Astrocyte (in vitro differentiated cells and primary cell): ENCODE measurements at regions not wholly inside any gene's neighbourhood (a gene's known extent, or its start where the extent isn't known, plus 50 kb on each side); places are given as distances from the start of the nearest gene placed in this dataset.

ENCODE experiments used
- DNase-seq: peaks from one replicate; pipeline ENCODE4 v3.0.0-alpha.2; 2010; ENCODE audit warnings: low read depth
- FAIRE-seq: peaks from 2 replicates; lab custom pipeline; 2011; peaks lifted over from hg19 to GRCh38; lab: Jason Lieb, UNC
- H2AFZ ChIP-seq: 2 replicates; pipeline ENCODE4 v1.6.0; 2012; ENCODE audit warnings: low read depth, low read length, inconsistent platforms
- H3K27ac ChIP-seq: 2 replicates; pipeline ENCODE4 v1.5.1; 2011; ENCODE audit warnings: low read depth, low read length, inconsistent platforms
- H3K27me3 ChIP-seq: 2 replicates; pipeline ENCODE4 v1.6.0; 2011; ENCODE audit warnings: low read length, inconsistent platforms; ENCODE audit not compliant: insufficient read depth
- H3K36me3 ChIP-seq: 2 replicates; pipeline ENCODE4 v1.5.1; 2011; ENCODE audit warnings: low read length, inconsistent platforms; ENCODE audit not compliant: insufficient read depth
- H3K4me1 ChIP-seq: 2 replicates; pipeline ENCODE4 v1.5.1; 2011; ENCODE audit warnings: low read length, inconsistent platforms; ENCODE audit not compliant: insufficient read depth
- H3K4me2 ChIP-seq: 2 replicates; pipeline ENCODE4 v1.6.0; 2012; ENCODE audit warnings: low read length, inconsistent platforms
- H3K4me3 ChIP-seq: 2 replicates; pipeline ENCODE4 v1.5.1; 2011; ENCODE audit warnings: low read depth, mild to moderate bottlenecking, low read length, inconsistent platforms; ENCODE audit not compliant: insufficient read depth
- H3K79me2 ChIP-seq: 2 replicates; pipeline ENCODE4 v1.6.0; 2012; ENCODE audit warnings: mild to moderate bottlenecking, low read length, inconsistent platforms; ENCODE audit not compliant: insufficient read depth
- H3K9ac ChIP-seq: 2 replicates; pipeline ENCODE4 v1.6.0; 2012; ENCODE audit warnings: mild to moderate bottlenecking, low read length, inconsistent platforms
- H3K9me3 ChIP-seq: 2 replicates; pipeline ENCODE4 v1.5.1; 2012; ENCODE audit warnings: low read depth, mild to moderate bottlenecking, low read length, inconsistent platforms; ENCODE audit not compliant: insufficient read depth
- H4K20me1 ChIP-seq: 2 replicates; pipeline ENCODE4 v1.6.0; 2012; ENCODE audit warnings: low read length, inconsistent platforms; ENCODE audit not compliant: insufficient read depth
- H3K27ac Mint-ChIP-seq: one replicate; pipeline ENCODE4 v1.8.0; 2021; ENCODE audit warnings: mild to moderate bottlenecking, mixed read lengths; ENCODE audit not compliant: unreplicated experiment
- H3K27me3 Mint-ChIP-seq: one replicate; pipeline ENCODE4 v1.8.0; 2021; ENCODE audit warnings: low read depth, mixed read lengths; ENCODE audit not compliant: unreplicated experiment
- H3K36me3 Mint-ChIP-seq: one replicate; pipeline ENCODE4 v1.8.0; 2021; ENCODE audit warnings: low read depth, mixed read lengths; ENCODE audit not compliant: unreplicated experiment
- H3K4me1 Mint-ChIP-seq: one replicate; pipeline ENCODE4 v1.8.0; 2021; ENCODE audit warnings: low read depth, mixed read lengths; ENCODE audit not compliant: unreplicated experiment
- H3K4me3 Mint-ChIP-seq: one replicate; pipeline ENCODE4 v1.8.0; 2021; ENCODE audit warnings: mild to moderate bottlenecking, moderate library complexity, mixed read lengths; ENCODE audit not compliant: unreplicated experiment
- H3K9me3 Mint-ChIP-seq: one replicate; pipeline ENCODE4 v1.8.0; 2021; ENCODE audit warnings: mild to moderate bottlenecking, mixed read lengths; ENCODE audit not compliant: unreplicated experiment
- CTCF ChIP-seq: IDR thresholded peaks from 2 replicates; pipeline ENCODE4 v1.5.1; 2011; ENCODE audit warnings: low read depth, mild to moderate bottlenecking, inconsistent platforms, low read length, moderate library complexity; ENCODE audit not compliant: insufficient read depth
- EZH2 ChIP-seq: IDR thresholded peaks from 2 replicates; pipeline ENCODE4 v1.6.1; 2012; ENCODE audit warnings: mild to moderate bottlenecking, low read length, inconsistent platforms; ENCODE audit not compliant: insufficient read depth

DNA sequence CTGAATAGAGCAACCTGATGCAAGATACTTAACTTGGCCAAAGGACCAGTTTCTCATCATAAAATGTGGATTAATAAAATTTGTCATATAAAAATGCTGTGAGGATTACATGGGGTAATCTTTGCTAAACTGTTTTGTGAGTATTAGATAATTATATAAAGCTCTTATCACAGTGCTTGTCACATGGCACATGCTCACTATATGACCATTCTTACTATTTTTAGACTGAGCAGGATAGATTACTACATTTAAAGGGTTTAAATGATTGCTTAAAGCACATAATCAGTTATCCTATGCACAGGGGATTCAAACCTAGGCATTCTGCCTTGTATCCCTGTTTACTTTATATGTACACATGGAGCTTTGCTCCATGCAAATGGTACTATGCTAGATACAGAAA is 82.9 kb upstream of the COL24A1 start:
- H3K4me1 Mint-ChIP-seq = no peaks in the 10 kb centered on the region
- Histone ChIP-seq H3K79me2 (no peaks in the 10 kb centered on the region), H3K4me3 (no peak overlapping the region), H3K9me3 (no peaks in the 10 kb centered on the region), H3K27ac (no peak overlapping the region), H3K9ac (no peak overlapping the region), H3K27me3 (no peaks in the 10 kb centered on the region), H3K4me2 (no peak overlapping the region), H3K4me1 (no peaks in the 10 kb centered on the region), H3K36me3 (no peaks in the 10 kb centered on the region), H4K20me1 (no peaks in the 10 kb centered on the region), H2AFZ (no peak overlapping the region)
- no peak for FAIRE-seq
- TF ChIP-seq EZH2 (no peak), CTCF (no peak)
- H3K36me3 Mint-ChIP-seq = no peaks in the 10 kb centered on the region
- H3K9me3 Mint-ChIP-seq = no peaks in the 10 kb centered on the region
- no peak overlapping the region for H3K27ac Mint-ChIP-seq
- no peaks in the 10 kb centered on the region for H3K27me3 Mint-ChIP-seq
- no peak for DNase-seq
- no peak overlapping the region for H3K4me3 Mint-ChIP-seq

GRCh38 chr1:86238226-86238625 is 81.7 kb upstream of the COL24A1 start:
- Histone ChIP-seq H3K27me3 (no peaks in the 10 kb centered on the region), H2AFZ (no peak overlapping the region), H3K27ac (no peak overlapping the region), H3K9me3 (no peaks in the 10 kb centered on the region), H3K36me3 (no peaks in the 10 kb centered on the region), H3K79me2 (no peaks in the 10 kb centered on the region), H4K20me1 (no peaks in the 10 kb centered on the region), H3K4me2 (no peak overlapping the region), H3K9ac (no peak overlapping the region), H3K4me3 (no peak overlapping the region), H3K4me1 (no peaks in the 10 kb centered on the region)
- FAIRE-seq = no peak
- TF ChIP-seq CTCF = no peak
- no peak for TF ChIP-seq EZH2
- no peaks in the 10 kb centered on the region for H3K36me3 Mint-ChIP-seq
- no peaks in the 10 kb centered on the region for H3K27me3 Mint-ChIP-seq
- H3K4me3 Mint-ChIP-seq = no peak overlapping the region
- no peak overlapping the region for H3K27ac Mint-ChIP-seq
- no peak for DNase-seq
- no peaks in the 10 kb centered on the region for H3K9me3 Mint-ChIP-seq
- H3K4me1 Mint-ChIP-seq = no peaks in the 10 kb centered on the region

GRCh38 chr1:86235852-86236251 is 79.3 kb upstream of the COL24A1 start:
- no peak overlapping the region for H2AFZ ChIP-seq
- H3K79me2 ChIP-seq = no peaks in the 10 kb centered on the region
- H3K36me3 ChIP-seq = no peaks in the 10 kb centered on the region
- no peaks in the 10 kb centered on the region for H4K20me1 ChIP-seq
- Mint-ChIP-seq H3K27ac (no peak overlapping the region), H3K27me3 (no peaks in the 10 kb centered on the region), H3K36me3 (no peaks in the 10 kb centered on the region), H3K9me3 (no peaks in the 10 kb centered on the region), H3K4me1 (peaks cover 1% of the 10 kb centered on the region), H3K4me3 (no peak overlapping the region)
- DNase-seq = no peak
- H3K27ac ChIP-seq = no peak overlapping the region
- no peaks in the 10 kb centered on the region for H3K27me3 ChIP-seq
- no peaks in the 10 kb centered on the region for H3K4me1 ChIP-seq
- no peak overlapping the region for H3K9ac ChIP-seq
- no peak for TF ChIP-seq EZH2
- TF ChIP-seq CTCF = no peak
- no peak overlapping the region for H3K4me3 ChIP-seq
- no peaks in the 10 kb centered on the region for H3K9me3 ChIP-seq
- no peak overlapping the region for H3K4me2 ChIP-seq
- no peak for FAIRE-seq
